Panc1 (cell line): ENCODE measurements at regions not wholly inside any gene's neighbourhood (a gene's known extent, or its start where the extent isn't known, plus 50 kb on each side); places are given as distances from the start of the nearest gene placed in this dataset.

Source experiments
- POLR2AphosphoS5 ChIP-seq: IDR thresholded peaks from 2 replicates; pipeline ENCODE4 v1.6.1; 2012; ENCODE audit warnings: mild to moderate bottlenecking, low read depth, low read length, moderate library complexity
- TF ChIP-seq, protein P1 (sequence below): fragments of 450-650 bp; IDR thresholded peaks from 2 replicates; pipeline ENCODE4 v1.5.1; 2017; ENCODE audit warnings: mild to moderate bottlenecking

DNA sequence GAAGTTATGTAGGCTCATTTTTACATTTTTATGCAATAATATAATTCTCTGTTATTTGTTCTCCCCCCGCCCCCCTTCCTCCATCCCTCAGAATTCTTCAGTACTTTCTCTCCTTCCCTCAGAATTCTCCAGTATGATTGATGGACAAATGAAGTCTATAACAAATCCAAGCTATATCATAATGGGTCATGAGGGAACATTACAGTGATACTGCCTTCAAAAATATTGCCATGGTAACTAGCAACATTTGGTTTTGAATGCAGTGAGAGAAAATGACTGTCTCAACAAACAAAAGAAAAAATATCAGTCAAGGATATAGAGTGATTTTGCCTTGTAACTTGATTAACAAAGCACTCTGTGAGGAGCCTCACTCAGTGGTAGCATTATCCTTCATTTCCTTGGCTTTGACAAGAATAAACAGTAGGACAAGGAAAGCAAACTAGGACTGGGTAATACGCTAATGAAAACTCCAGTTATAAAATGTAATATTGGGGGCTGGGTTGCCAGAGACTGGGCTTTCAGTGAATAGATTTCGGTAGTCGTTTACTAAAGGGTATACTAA, 392.9 kb upstream of the CRIM1 start:
- TF ChIP-seq, protein P1, sequence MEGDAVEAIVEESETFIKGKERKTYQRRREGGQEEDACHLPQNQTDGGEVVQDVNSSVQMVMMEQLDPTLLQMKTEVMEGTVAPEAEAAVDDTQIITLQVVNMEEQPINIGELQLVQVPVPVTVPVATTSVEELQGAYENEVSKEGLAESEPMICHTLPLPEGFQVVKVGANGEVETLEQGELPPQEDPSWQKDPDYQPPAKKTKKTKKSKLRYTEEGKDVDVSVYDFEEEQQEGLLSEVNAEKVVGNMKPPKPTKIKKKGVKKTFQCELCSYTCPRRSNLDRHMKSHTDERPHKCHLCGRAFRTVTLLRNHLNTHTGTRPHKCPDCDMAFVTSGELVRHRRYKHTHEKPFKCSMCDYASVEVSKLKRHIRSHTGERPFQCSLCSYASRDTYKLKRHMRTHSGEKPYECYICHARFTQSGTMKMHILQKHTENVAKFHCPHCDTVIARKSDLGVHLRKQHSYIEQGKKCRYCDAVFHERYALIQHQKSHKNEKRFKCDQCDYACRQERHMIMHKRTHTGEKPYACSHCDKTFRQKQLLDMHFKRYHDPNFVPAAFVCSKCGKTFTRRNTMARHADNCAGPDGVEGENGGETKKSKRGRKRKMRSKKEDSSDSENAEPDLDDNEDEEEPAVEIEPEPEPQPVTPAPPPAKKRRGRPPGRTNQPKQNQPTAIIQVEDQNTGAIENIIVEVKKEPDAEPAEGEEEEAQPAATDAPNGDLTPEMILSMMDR, result no peak
- no peak for TF ChIP-seq POLR2AphosphoS5
